ENCODE measurements at regions not wholly inside any gene's neighbourhood (a gene's known extent, or its start where the extent isn't known, plus 50 kb on each side); places are given as distances from the start of the nearest gene placed in this dataset.
"Not testable (repeated sequence)": the region's sequence is repeated elsewhere in the genome, so short reads cannot be mapped to it uniquely, and the experiment has no call there.

- DNase-seq (ENCODE audit: insufficient read length, low spot score) (no peak), FAIRE-seq (no peak)
- TF ChIP-seq CTCF (IDR thresholded peaks at IDR 0.05; ENCODE audit: insufficient read depth, missing control alignments): no peak
These were observed 411.2 kb upstream of the CAMK1G start for GRCh38 chr1:209172286-209172685.

DNA sequence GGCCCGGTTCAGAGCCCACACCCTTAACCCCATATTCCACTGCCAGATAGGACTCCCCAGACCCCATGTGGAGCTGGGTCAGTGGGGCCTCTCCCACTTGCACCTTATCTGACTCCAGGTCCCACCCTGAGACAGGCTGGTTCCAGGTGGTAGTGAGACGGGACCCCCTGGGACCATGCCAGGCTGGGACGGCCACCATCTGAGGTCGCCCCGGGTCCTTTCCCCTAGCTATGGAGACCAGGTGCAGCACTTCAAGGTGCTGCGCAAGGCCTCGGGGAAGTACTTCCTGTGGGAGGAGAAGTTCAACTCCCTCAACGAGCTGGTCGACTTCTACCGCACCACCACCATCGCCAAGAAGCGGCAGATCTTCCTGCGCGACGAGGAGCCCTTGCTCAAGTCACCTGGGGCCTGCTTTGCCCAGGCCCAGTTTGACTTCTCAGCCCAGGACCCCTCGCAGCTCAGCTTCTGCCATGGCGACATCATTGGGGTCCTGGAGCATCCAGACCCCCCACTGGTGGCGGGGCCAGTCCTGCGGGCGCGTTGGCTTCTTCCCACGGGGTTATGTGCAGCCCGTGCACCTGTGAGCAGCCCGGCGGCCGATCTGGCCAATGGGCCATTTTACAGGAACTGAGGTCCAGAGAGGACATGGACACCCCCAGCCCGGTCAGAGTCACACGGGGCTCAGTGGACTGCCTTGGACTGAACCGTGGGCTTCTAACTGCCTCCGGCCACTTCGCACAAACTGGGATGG, 410.5 kb upstream of the CAMK1G start:
- FAIRE-seq; DNase-seq (ENCODE audit: insufficient read length, low spot score): not testable (repeated sequence)

- FAIRE-seq; DNase-seq (ENCODE audit: insufficient read length, low spot score): not testable (repeated sequence)
These were observed 409.7 kb upstream of the CAMK1G start for GRCh38 chr1:209173796-209174195.

GRCh38 chr1:209176866-209177430, 406.6 kb upstream of the CAMK1G start:
- no peak for TF ChIP-seq CTCF (IDR thresholded peaks at IDR 0.05; ENCODE audit: insufficient read depth, missing control alignments)
- no peak for FAIRE-seq
- no peak for DNase-seq (ENCODE audit: insufficient read length, low spot score)

DNA sequence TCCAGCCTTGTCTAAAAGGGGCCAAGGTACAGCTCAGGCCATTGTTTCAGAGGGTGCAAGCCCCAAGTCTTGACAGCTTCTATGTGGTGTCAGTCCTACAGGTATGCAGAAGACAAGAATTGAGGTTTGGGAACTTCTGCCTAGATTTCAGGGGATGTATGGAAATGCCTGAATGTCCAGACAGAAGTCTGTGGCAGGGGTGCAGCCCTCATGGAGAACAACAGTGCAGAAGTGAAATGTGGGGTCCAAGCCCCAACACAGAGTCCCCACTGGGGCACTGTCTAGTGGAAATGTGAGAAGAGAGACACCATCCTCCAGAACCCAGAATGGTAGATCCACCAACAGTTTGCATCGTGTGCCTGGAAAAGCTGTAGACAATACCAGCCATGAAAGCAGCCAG, 400.3 kb upstream of the CAMK1G start:
- FAIRE-seq: no peak
- TF ChIP-seq CTCF (IDR thresholded peaks at IDR 0.05; ENCODE audit: insufficient read depth, missing control alignments): no peak
- DNase-seq (ENCODE audit: insufficient read length, low spot score): no peak

DNA sequence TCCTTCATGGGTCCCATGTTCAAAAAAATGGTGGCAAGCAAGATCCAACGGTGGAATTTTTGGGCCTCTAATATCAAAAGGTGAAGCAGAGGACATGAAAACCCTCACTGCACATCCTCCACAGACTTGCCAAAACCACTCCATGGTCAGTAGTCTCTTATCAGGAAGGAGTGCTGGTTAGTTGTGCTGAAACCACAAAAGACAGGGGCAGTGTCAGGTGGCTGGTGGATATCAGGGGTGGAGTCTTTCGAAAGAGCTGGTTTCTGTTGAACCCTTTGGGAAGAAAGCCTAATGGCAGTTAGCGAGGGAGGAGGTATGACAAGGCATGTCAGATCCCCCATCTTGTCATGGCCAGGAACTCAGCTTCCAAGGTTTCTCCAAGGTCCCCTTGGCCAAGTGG, 395.9 kb upstream of the CAMK1G start:
- FAIRE-seq (no peak), DNase-seq (ENCODE audit: insufficient read length, low spot score) (no peak)
- no peak for TF ChIP-seq CTCF (IDR thresholded peaks at IDR 0.05; ENCODE audit: insufficient read depth, missing control alignments)

- DNase-seq (ENCODE audit: insufficient read length, low spot score) (no peak), FAIRE-seq (peak; percentile 25)
- TF ChIP-seq CTCF (IDR thresholded peaks at IDR 0.05; ENCODE audit: insufficient read depth, missing control alignments): peak; percentile 99
These were observed 392.8 kb upstream of the CAMK1G start for GRCh38 chr1:209190591-209191261.

DNA sequence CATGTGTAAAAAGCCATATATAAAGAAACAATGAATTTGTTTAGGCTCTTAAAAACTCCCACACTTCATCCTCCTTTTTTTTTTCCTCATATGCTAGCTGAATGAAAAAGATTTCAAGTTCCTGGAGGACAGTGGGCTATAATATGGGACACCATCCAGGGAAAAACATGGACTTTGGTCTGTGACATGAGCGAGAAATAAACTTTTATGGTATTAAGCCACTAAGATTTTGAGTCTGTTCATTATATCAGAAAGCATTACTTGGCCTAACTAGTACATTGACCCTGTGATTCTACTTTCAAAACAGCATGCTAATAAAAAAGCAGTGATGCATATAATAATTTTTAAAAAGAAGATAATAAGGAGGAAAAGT, 392.3 kb upstream of the CAMK1G start:
- no peak for FAIRE-seq
- no peak for DNase-seq (ENCODE audit: insufficient read length, low spot score)
- no peak for TF ChIP-seq CTCF (IDR thresholded peaks at IDR 0.05; ENCODE audit: insufficient read depth, missing control alignments)
